Kidney epithelial cell (primary cell): ENCODE measurements at regions not wholly inside any gene's neighbourhood (a gene's known extent, or its start where the extent isn't known, plus 50 kb on each side); places are given as distances from the start of the nearest gene placed in this dataset.

ENCODE experiments used
- DNase-seq: peaks from one replicate; pipeline ENCODE4 v3.0.0-alpha.2; 2010; ENCODE audit warnings: low read depth
- H3K27me3 ChIP-seq: 2 replicates; pipeline ENCODE4 v1.6.0; 2011; ENCODE audit warnings: low read length; ENCODE audit not compliant: control insufficient read depth, insufficient read depth
- H3K36me3 ChIP-seq: 2 replicates; pipeline ENCODE4 v1.5.1; 2011; ENCODE audit warnings: low read length; ENCODE audit not compliant: control insufficient read depth, insufficient read depth
- H3K4me3 ChIP-seq: 2 replicates; pipeline ENCODE4 v1.5.1; 2011; ENCODE audit warnings: low read depth, mild to moderate bottlenecking, control low read depth, low read length
- CTCF ChIP-seq: IDR thresholded peaks from 2 replicates; pipeline ENCODE4 v1.5.1; 2011; ENCODE audit warnings: mild to moderate bottlenecking, moderate library complexity, low read length, control low read depth, inconsistent platforms; ENCODE audit not compliant: insufficient read depth, poor library complexity, severe bottlenecking

- H3K4me3 ChIP-seq, result no peak overlapping the region
- no peak for DNase-seq
- H3K36me3 ChIP-seq, result no peaks in the 10 kb centered on the region
- TF ChIP-seq CTCF, result no peak
- peaks cover 12% of the 10 kb centered on the region for H3K27me3 ChIP-seq
Measured at GRCh38 chr2:240303896-240304745, 131.3 kb upstream of the GPC1 start.

DNA sequence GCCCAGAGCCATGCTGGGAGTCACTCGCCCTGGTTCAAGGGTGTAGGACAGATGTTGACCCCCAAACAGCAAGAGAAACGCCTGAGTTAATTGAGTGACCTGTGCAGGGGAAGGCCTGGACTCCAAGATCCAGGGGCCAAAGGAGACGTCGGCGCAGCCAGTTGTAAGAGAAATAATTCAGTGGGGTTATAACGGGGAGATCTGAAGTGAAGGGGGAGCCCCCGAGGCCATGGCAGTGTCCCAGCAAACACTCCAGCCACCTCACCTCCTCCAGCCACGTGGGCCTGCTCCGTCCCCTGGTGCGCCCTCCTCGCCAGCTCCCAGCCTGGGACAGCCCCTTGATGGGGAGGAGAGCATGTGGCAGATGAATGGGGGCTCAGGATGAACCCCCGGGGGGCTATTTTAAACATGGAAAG is 130.7 kb upstream of the GPC1 start:
- Histone ChIP-seq H3K27me3 (peaks cover 12% of the 10 kb centered on the region), H3K4me3 (no peak overlapping the region), H3K36me3 (no peaks in the 10 kb centered on the region)
- no peak for DNase-seq
- TF ChIP-seq CTCF, result no peak

- TF ChIP-seq CTCF, result no peak
- Histone ChIP-seq H3K27me3 (peaks cover 12% of the 10 kb centered on the region), H3K36me3 (no peaks in the 10 kb centered on the region), H3K4me3 (no peak overlapping the region)
- DNase-seq, result no peak
Measured at GRCh38 chr2:240305369-240305962, 130.0 kb upstream of the GPC1 start.

GRCh38 chr2:240306185-240306584 is 129.3 kb upstream of the GPC1 start:
- Histone ChIP-seq H3K27me3 (peaks cover 12% of the 10 kb centered on the region), H3K36me3 (no peaks in the 10 kb centered on the region), H3K4me3 (no peak overlapping the region)
- TF ChIP-seq CTCF, result no peak
- DNase-seq, result no peak

GRCh38 chr2:240308111-240308651 is 127.3 kb upstream of the GPC1 start:
- Histone ChIP-seq H3K4me3 (no peak overlapping the region), H3K36me3 (no peaks in the 10 kb centered on the region), H3K27me3 (peaks cover 10% of the 10 kb centered on the region)
- TF ChIP-seq CTCF, result no peak
- no peak for DNase-seq

- no peak for TF ChIP-seq CTCF
Measured at GRCh38 chr2:240309214-240309613, 126.2 kb upstream of the GPC1 start.

More at GRCh38 chr2:240309214-240309613, 126.2 kb upstream of the GPC1 start:
- no peak overlapping the region for H3K4me3 ChIP-seq
- DNase-seq, result no peak
- H3K36me3 ChIP-seq, result no peaks in the 10 kb centered on the region
- H3K27me3 ChIP-seq, result peaks cover 7% of the 10 kb centered on the region
